ENCODE measurements at regions not wholly inside any gene's neighbourhood (a gene's known extent, or its start where the extent isn't known, plus 50 kb on each side); places are given as distances from the start of the nearest gene placed in this dataset.

- H3K4me3 ChIP-seq = no peak overlapping the region
- no peak for ATAC-seq
- TF ChIP-seq, protein P1, sequence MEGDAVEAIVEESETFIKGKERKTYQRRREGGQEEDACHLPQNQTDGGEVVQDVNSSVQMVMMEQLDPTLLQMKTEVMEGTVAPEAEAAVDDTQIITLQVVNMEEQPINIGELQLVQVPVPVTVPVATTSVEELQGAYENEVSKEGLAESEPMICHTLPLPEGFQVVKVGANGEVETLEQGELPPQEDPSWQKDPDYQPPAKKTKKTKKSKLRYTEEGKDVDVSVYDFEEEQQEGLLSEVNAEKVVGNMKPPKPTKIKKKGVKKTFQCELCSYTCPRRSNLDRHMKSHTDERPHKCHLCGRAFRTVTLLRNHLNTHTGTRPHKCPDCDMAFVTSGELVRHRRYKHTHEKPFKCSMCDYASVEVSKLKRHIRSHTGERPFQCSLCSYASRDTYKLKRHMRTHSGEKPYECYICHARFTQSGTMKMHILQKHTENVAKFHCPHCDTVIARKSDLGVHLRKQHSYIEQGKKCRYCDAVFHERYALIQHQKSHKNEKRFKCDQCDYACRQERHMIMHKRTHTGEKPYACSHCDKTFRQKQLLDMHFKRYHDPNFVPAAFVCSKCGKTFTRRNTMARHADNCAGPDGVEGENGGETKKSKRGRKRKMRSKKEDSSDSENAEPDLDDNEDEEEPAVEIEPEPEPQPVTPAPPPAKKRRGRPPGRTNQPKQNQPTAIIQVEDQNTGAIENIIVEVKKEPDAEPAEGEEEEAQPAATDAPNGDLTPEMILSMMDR (IDR thresholded peaks at IDR 0.05) = no peak
- H3K27ac ChIP-seq = no peak overlapping the region
- H3K9me3 ChIP-seq = no peaks in the 10 kb centered on the region
- no peaks in the 10 kb centered on the region for H3K36me3 ChIP-seq
- no peaks in the 10 kb centered on the region for H3K4me1 ChIP-seq
- intact Hi-C loops (cut with DNase I) = no loop called here
- no peak for DNase-seq
- no peaks in the 10 kb centered on the region for H3K27me3 ChIP-seq (ENCODE audit: low read depth)
These were observed 412.5 kb upstream of the PCDH9 start for GRCh38 chr13:67642657-67643056.

GRCh38 chr13:67635754-67636153 is 405.6 kb upstream of the PCDH9 start:
- TF ChIP-seq, protein P1 (IDR thresholded peaks at IDR 0.05) = no peak
- no peak for DNase-seq
- H3K4me3 ChIP-seq = no peak overlapping the region
- no peak overlapping the region for H3K27ac ChIP-seq
- intact Hi-C loops (cut with DNase I) = no loop called here
- no peaks in the 10 kb centered on the region for H3K9me3 ChIP-seq
- H3K4me1 ChIP-seq = no peaks in the 10 kb centered on the region
- H3K27me3 ChIP-seq (ENCODE audit: low read depth) = no peaks in the 10 kb centered on the region
- ATAC-seq = no peak
- H3K36me3 ChIP-seq = no peaks in the 10 kb centered on the region

DNA sequence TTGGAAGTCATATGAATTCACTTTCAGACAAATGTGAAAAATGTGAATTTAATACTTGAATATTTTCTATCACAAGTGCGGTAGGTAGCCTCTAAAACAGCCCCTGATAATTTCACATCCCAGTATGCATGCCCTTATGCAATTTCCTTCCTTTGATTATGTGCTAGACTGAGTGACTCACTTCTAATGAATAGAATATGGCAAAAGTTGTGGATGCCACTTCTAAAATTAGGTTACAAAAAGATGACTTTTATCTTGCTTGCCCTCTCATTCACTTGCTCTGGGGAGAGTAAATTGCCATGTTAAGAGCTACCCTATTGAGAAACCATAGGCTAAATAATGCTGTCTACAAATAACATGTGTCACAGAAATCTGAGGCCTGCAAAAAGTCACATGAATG is 402.5 kb upstream of the PCDH9 start:
- DNase-seq (no peak), ATAC-seq (no peak)
- H3K4me3 ChIP-seq = no peak overlapping the region
- no peaks in the 10 kb centered on the region for H3K9me3 ChIP-seq
- intact Hi-C loops (cut with DNase I) = no loop called here
- H3K27ac ChIP-seq = no peak overlapping the region
- no peaks in the 10 kb centered on the region for H3K27me3 ChIP-seq (ENCODE audit: low read depth)
- TF ChIP-seq, protein P1 (IDR thresholded peaks at IDR 0.05) = no peak
- no peaks in the 10 kb centered on the region for H3K36me3 ChIP-seq
- H3K4me1 ChIP-seq = no peaks in the 10 kb centered on the region

- H3K4me1 ChIP-seq = no peaks in the 10 kb centered on the region
- intact Hi-C loops (cut with DNase I) = no loop called here
These were observed 400.5 kb upstream of the PCDH9 start for GRCh38 chr13:67630640-67631039.

GRCh38 chr13:67623630-67624029 is 393.5 kb upstream of the PCDH9 start:
- ATAC-seq (no peak), DNase-seq (no peak)
- TF ChIP-seq, protein P1 (IDR thresholded peaks at IDR 0.05) = no peak
- Histone ChIP-seq H3K36me3 (no peaks in the 10 kb centered on the region), H3K4me3 (no peak overlapping the region), H3K27me3 (ENCODE audit: low read depth) (no peaks in the 10 kb centered on the region), H3K9me3 (no peaks in the 10 kb centered on the region), H3K27ac (no peak overlapping the region), H3K4me1 (no peaks in the 10 kb centered on the region)
- intact Hi-C loops (cut with DNase I) = no loop called here

More at GRCh38 chr13:67630640-67631039, 400.5 kb upstream of the PCDH9 start:
- ATAC-seq = no peak
- no peaks in the 10 kb centered on the region for H3K27me3 ChIP-seq (ENCODE audit: low read depth)
- H3K4me3 ChIP-seq = no peak overlapping the region
- H3K36me3 ChIP-seq = no peaks in the 10 kb centered on the region
- TF ChIP-seq, protein P1 (IDR thresholded peaks at IDR 0.05) = no peak
- H3K9me3 ChIP-seq = no peaks in the 10 kb centered on the region
- no peak for DNase-seq
- no peak overlapping the region for H3K27ac ChIP-seq

DNA sequence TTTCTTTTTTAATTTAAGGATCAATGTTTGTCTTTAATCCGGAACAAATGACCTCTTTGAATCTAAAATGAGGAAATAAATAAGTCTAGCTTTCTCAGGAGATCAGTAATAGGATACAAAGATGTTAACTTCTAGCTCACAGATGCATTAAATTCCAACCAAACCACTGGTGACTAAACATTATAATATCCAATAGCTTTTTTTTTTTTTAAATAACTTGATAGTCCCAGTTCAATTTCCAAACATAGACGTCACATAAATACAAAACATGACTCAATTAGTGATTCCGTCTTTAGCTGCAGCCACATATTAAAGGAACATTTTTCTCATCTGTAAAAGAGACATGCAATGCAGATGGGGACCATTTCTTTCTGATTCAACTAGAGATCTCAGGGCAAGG is 390.5 kb upstream of the PCDH9 start:
- Histone ChIP-seq H3K4me1 (no peaks in the 10 kb centered on the region), H3K27me3 (ENCODE audit: low read depth) (no peaks in the 10 kb centered on the region), H3K4me3 (no peak overlapping the region), H3K27ac (no peak overlapping the region), H3K9me3 (no peaks in the 10 kb centered on the region), H3K36me3 (no peaks in the 10 kb centered on the region)
- TF ChIP-seq, protein P1 (IDR thresholded peaks at IDR 0.05) = no peak
- intact Hi-C loops (cut with DNase I) = no loop called here
- ATAC-seq (no peak), DNase-seq (no peak)

Data from lower lobe of right lung (tissue), 2 donors.